Amniotic epithelial cell (primary cell): ENCODE measurements at regions not wholly inside any gene's neighbourhood (a gene's known extent, or its start where the extent isn't known, plus 50 kb on each side); places are given as distances from the start of the nearest gene placed in this dataset.
"Not testable (repeated sequence)": the region's sequence is repeated elsewhere in the genome, so short reads cannot be mapped to it uniquely, and the experiment has no call there.

Source experiments
- DNase-seq: peaks from one replicate; pipeline ENCODE4 v3.0.0-alpha.2; 2010; ENCODE audit warnings: low read depth

DNA sequence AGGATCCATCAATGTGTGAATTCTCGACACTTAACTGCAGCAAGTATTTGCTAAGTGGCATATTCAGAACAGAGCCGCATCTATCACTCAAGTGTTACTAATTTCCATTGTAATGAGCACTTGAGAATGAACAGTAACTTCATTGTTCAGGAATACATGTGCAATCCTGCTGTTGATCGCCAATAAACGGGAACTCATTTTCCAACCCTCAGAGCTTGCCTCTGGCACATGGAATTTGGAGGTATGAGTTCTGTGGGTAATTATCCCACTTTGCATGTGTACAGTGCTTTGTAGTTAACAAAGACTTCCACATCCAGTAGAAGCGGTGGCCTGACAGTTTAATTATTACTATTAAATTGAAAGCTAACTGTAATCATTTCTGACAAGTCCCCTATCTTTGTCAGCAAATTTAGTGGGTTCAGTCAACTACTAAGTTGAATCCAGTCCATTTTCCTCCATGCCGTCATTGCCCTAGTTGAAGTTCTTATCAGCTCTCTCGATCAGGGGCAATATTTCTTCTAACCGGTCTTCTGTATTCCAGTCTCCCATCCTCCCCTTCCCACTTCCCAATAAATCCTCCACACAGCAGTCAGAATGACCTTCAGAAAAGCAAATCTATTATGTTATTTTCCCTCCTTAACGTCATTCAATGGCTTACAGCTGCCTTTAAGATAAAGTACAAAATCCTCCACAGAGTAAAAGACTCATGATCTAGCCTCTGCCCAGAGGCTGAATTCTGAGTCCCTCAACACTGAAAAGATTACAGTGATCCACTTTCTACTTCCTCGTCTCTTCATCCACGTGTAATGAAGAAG is 62.4 kb upstream of the GBA3 start:
- not testable (repeated sequence) for DNase-seq

GRCh38 chr4:22631167-22631566 is 61.6 kb upstream of the GBA3 start:
- DNase-seq, result not testable (repeated sequence)

DNA sequence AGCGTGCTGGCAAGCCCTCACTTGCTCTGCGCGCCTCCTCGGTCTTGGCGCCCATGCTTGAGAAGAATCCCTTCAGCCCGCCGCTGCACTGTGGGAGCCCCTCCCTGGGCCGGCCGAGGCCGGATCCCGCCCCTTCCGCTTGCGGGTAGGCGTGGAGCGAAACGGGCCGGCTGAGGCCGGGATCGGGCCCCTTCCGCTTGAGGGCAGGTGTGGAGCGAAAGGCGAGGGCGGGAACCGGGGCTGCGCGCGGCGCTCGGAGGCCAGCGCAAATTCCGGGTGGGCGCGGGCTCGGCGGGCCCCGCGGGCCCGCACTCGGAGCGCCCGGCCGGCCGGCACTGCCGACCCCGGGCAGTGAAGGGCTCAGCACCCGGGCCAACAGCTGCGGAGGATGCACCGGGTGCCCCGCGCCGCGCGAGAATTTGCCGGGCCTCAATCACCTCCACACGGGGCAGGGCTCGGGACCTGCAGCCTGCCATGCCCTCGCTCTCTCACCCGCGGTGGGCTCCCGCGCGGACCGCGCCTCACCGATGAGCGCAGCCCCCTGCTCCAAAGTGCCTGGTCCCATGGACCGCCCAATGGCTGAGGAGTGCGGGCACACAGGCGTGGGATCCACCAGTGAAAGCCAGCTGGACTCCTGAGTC is 58.1 kb upstream of the GBA3 start:
- no peak for DNase-seq

DNA sequence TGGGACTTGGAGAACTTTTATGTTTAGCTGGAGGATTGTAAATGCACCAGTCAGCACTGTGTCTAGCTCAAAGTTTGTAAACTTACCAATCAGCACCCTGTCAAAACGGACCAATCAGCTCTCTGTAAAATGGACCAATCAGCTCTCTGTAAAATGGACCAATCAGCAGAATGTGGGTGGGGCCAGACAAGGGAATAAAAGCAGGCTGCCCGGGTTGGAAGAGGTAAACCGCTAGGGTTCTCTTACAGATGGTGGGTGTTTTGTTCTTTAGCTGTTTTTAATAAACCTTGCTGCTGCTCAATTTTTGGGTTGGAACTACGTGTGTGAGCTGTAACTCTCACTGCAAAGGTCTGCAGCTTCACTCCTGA is 57.6 kb upstream of the GBA3 start:
- DNase-seq, result not testable (repeated sequence)

- DNase-seq, result no peak
Observed at GRCh38 chr4:22635692-22636091, 57.0 kb upstream of the GBA3 start.

- DNase-seq, result no peak
Observed at GRCh38 chr4:22637306-22637705, 55.4 kb upstream of the GBA3 start.
